PC-3 (cell line): ENCODE measurements at regions not wholly inside any gene's neighbourhood (a gene's known extent, or its start where the extent isn't known, plus 50 kb on each side); places are given as distances from the start of the nearest gene placed in this dataset.

Experiments used
- EZH2 ChIP-seq: fragments of 300-600 bp; sonication (generic); IDR thresholded peaks from one replicate; pipeline ENCODE4 v1.6.1; 2017; ENCODE audit warnings: antibody characterized with exemption, mild to moderate bottlenecking, low read length; ENCODE audit not compliant: unreplicated experiment
- EZH2phosphoT487 ChIP-seq: fragments of 300-600 bp; sonication (generic); IDR thresholded peaks from 2 replicates; pipeline ENCODE4 v1.6.1; 2018; ENCODE audit warnings: mild to moderate bottlenecking, antibody characterized with exemption, low read length, borderline replicate concordance
- TF ChIP-seq, protein P1 (sequence below): fragments of 300-600 bp; sonication (generic); conservative IDR thresholded peaks from 2 replicates; pipeline ENCODE4 v1.5.1; 2017; ENCODE audit warnings: antibody characterized with exemption, low read depth, mild to moderate bottlenecking, low read length

DNA sequence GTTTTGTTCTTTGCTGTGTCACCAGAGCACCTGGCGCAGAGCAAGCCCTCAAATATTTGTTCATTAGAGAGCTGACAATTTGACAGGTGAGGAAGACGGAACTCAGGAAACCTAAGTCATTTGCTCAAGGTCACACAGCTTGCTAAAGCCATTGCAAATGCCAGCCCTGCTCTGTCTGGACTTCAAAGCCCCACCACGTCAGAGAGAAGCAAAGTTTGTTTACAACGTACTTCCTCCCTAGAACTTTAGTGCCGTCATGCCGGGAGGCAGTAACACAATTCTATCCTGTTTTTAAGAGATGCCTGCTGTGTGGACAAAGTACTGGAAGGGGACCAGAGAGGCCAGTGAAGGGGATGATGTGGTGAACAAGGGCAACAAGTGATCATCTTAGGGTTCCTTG is 216.6 kb upstream of the PRICKLE2 start:
- TF ChIP-seq, protein P1, sequence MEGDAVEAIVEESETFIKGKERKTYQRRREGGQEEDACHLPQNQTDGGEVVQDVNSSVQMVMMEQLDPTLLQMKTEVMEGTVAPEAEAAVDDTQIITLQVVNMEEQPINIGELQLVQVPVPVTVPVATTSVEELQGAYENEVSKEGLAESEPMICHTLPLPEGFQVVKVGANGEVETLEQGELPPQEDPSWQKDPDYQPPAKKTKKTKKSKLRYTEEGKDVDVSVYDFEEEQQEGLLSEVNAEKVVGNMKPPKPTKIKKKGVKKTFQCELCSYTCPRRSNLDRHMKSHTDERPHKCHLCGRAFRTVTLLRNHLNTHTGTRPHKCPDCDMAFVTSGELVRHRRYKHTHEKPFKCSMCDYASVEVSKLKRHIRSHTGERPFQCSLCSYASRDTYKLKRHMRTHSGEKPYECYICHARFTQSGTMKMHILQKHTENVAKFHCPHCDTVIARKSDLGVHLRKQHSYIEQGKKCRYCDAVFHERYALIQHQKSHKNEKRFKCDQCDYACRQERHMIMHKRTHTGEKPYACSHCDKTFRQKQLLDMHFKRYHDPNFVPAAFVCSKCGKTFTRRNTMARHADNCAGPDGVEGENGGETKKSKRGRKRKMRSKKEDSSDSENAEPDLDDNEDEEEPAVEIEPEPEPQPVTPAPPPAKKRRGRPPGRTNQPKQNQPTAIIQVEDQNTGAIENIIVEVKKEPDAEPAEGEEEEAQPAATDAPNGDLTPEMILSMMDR: no peak
- TF ChIP-seq EZH2phosphoT487 (no peak), EZH2 (no peak)
